ENCODE measurements at regions not wholly inside any gene's neighbourhood (a gene's known extent, or its start where the extent isn't known, plus 50 kb on each side); places are given as distances from the start of the nearest gene placed in this dataset.
A peak's percentile ranks its signal among the peaks of the same experiment; 100 is the strongest.

- CTCF ChIA-PET, result no interaction called here
- peak overlapping the region; percentile 99 for H3K4me3 Mint-ChIP-seq
These were observed 65.8 kb downstream of the KPNA2 start for GRCh38 chr17:68101075-68101986.

GRCh38 chr17:68101987-68102314 lies 66.4 kb downstream of the KPNA2 start:
- Mint-ChIP-seq H3K27ac (peak overlapping the region; percentile 94), H3K4me3 (peak overlapping the region; percentile 99), H3K36me3 (ENCODE audit: low read depth) (peaks cover 22% of the 10 kb centered on the region), H3K9me3 (no peaks in the 10 kb centered on the region), H3K27me3 (no peaks in the 10 kb centered on the region), H3K4me1 (ENCODE audit: low read depth) (peaks cover 47% of the 10 kb centered on the region)
- POLR2A ChIA-PET, result interaction anchor here (0.6 to 1.2 kb wide), 2 partner anchors 15 to 356 kb away, joined by 4 read pairs; no protein-coding TSS in a partner anchor
- CTCF ChIA-PET, result no interaction called here
- H3K9me3 ChIP-seq (ENCODE audit: control insufficient read depth in 1 of 2, insufficient read depth in 1 of 2, low read length in 2 of 2), result no peaks in the 10 kb centered on the region
- H3K4me1 ChIP-seq (ENCODE audit: insufficient read depth, low read length), result peaks cover 18% of the 10 kb centered on the region
- DNase-seq, result no peak
- no peak for ATAC-seq (ENCODE audit: poor library complexity)
- intact Hi-C loops (cut with DNase I, micrococcal nuclease), result loop anchor here in 1 of 2 experiments (10.0 kb wide), 1 partner anchor 103 kb away; no protein-coding TSS in a partner anchor
- peak overlapping the region; percentile 72 for H3K4me3 ChIP-seq (ENCODE audit: low read length)
- TF ChIP-seq CTCF (IDR thresholded peaks at IDR 0.05), result no peak
- H3K27me3 ChIP-seq (ENCODE audit: control insufficient read depth in 1 of 2, insufficient read depth in 2 of 2, low read length in 2 of 2), result no peaks in the 10 kb centered on the region
- peak overlapping the region; percentile 65 to 80 for H3K27ac ChIP-seq (ENCODE audit: low read depth in 1 of 2, low read length in 2 of 2)
- no peaks in the 10 kb centered on the region for H3K36me3 ChIP-seq (ENCODE audit: insufficient read depth, low read length)

More at GRCh38 chr17:68101075-68101986, 65.8 kb downstream of the KPNA2 start:
- peak overlapping the region; percentile 72 for H3K4me3 ChIP-seq (ENCODE audit: low read length)
- POLR2A ChIA-PET, result interaction anchor here (0.6 to 1.2 kb wide), 3 partner anchors 14 to 356 kb away, joined by 3 to 4 read pairs (median 4); partner anchors contain the start of gene KPNA2
- no peaks in the 10 kb centered on the region for H3K36me3 ChIP-seq (ENCODE audit: insufficient read depth, low read length)
- intact Hi-C loops (cut with DNase I, micrococcal nuclease), result loop anchor here in 1 of 2 experiments (10.0 kb wide), 1 partner anchor 103 kb away; no protein-coding TSS in a partner anchor
- DNase-seq (peak; percentile 26 to 83 (median 62)), ATAC-seq (ENCODE audit: poor library complexity) (peak; percentile 47)
- no peaks in the 10 kb centered on the region for H3K9me3 Mint-ChIP-seq
- H3K36me3 Mint-ChIP-seq (ENCODE audit: low read depth), result peaks cover 19% of the 10 kb centered on the region
- H3K9me3 ChIP-seq (ENCODE audit: control insufficient read depth in 1 of 2, insufficient read depth in 1 of 2, low read length in 2 of 2), result no peaks in the 10 kb centered on the region
- H3K27me3 ChIP-seq (ENCODE audit: control insufficient read depth in 1 of 2, insufficient read depth in 2 of 2, low read length in 2 of 2), result no peaks in the 10 kb centered on the region
- peak overlapping the region; percentile 94 for H3K27ac Mint-ChIP-seq
- peak overlapping the region; percentile 65 to 80 for H3K27ac ChIP-seq (ENCODE audit: low read depth in 1 of 2, low read length in 2 of 2)
- no peaks in the 10 kb centered on the region for H3K27me3 Mint-ChIP-seq
- peaks cover 16% of the 10 kb centered on the region for H3K4me1 ChIP-seq (ENCODE audit: insufficient read depth, low read length)
- peaks cover 40% of the 10 kb centered on the region for H3K4me1 Mint-ChIP-seq (ENCODE audit: low read depth)
- no peak for TF ChIP-seq CTCF (IDR thresholded peaks at IDR 0.05)

- H3K9me3 Mint-ChIP-seq, result no peaks in the 10 kb centered on the region
- peak overlapping the region; percentile 99 for H3K4me3 Mint-ChIP-seq
- no peak for TF ChIP-seq CTCF (IDR thresholded peaks at IDR 0.05)
- intact Hi-C loops (cut with DNase I, micrococcal nuclease), result loop anchor here in 1 of 2 experiments (10.0 kb wide), 1 partner anchor 102 kb away; no protein-coding TSS in a partner anchor
- H3K27me3 Mint-ChIP-seq, result no peaks in the 10 kb centered on the region
- Histone ChIP-seq H3K27me3 (ENCODE audit: control insufficient read depth in 1 of 2, insufficient read depth in 2 of 2, low read length in 2 of 2) (no peaks in the 10 kb centered on the region), H3K4me3 (ENCODE audit: low read length) (peak overlapping the region; percentile 72), H3K27ac (ENCODE audit: low read depth in 1 of 2, low read length in 2 of 2) (peak overlapping the region; percentile 65 to 80), H3K36me3 (ENCODE audit: insufficient read depth, low read length) (no peaks in the 10 kb centered on the region), H3K4me1 (ENCODE audit: insufficient read depth, low read length) (peaks cover 18% of the 10 kb centered on the region), H3K9me3 (ENCODE audit: control insufficient read depth in 1 of 2, insufficient read depth in 1 of 2, low read length in 2 of 2) (no peaks in the 10 kb centered on the region)
- DNase-seq, result peak in 13 of 14 experiments; percentile 18 to 56 (median 37)
- peak; percentile 69 for ATAC-seq (ENCODE audit: poor library complexity)
- CTCF ChIA-PET, result interaction anchor here (1.2 kb wide), 1 partner anchor 98 kb away, joined by 3 read pairs; no protein-coding TSS in a partner anchor
- POLR2A ChIA-PET, result interaction anchor here (0.6 kb wide), 1 partner anchor 15 kb away, joined by 4 read pairs; no protein-coding TSS in a partner anchor
- peaks cover 50% of the 10 kb centered on the region for H3K4me1 Mint-ChIP-seq (ENCODE audit: low read depth)
- H3K36me3 Mint-ChIP-seq (ENCODE audit: low read depth), result peaks cover 26% of the 10 kb centered on the region
- H3K27ac Mint-ChIP-seq, result peak overlapping the region; percentile 94
These were observed 66.8 kb downstream of the KPNA2 start for GRCh38 chr17:68102318-68102758.
